Lung (tissue), 11 donors: ENCODE measurements at regions not wholly inside any gene's neighbourhood (a gene's known extent, or its start where the extent isn't known, plus 50 kb on each side); places are given as distances from the start of the nearest gene placed in this dataset.

Experiments used
- ATAC-seq: fragments of 200-7000 bp; cut with Tn5 transposase; one replicate; pipeline ENCODE4 v1.9.1; 2020; ENCODE audit warnings: moderate number of reproducible peaks; ENCODE audit not compliant: insufficient read depth, low FRiP score
- DNase-seq, 3 donors: peaks; one replicate each; pipeline ENCODE4 v3.0.0-alpha.2; 2013 to 2017
- H3K27ac ChIP-seq, 2 donors: one replicate each; pipeline ENCODE4 v1.5.1; 2013; ENCODE audit warnings: mild to moderate bottlenecking in 2 of 2, moderate library complexity in 2 of 2, control low read depth in 1 of 2, inconsistent platforms in 1 of 2, low read depth in 1 of 2, low read length in 1 of 2
- H3K27me3 ChIP-seq, 3 donors: one replicate each; pipeline ENCODE4 v1.5.1; 2013; ENCODE audit warnings: low read length in 2 of 3; ENCODE audit not compliant: control insufficient read depth in 3 of 3, insufficient read depth in 3 of 3
- H3K36me3 ChIP-seq, 4 donors: one replicate each; pipeline ENCODE4 v1.5.1; 2013; ENCODE audit warnings: low read length in 4 of 4, mild to moderate bottlenecking in 1 of 4, moderate library complexity in 1 of 4; ENCODE audit not compliant: control insufficient read depth in 4 of 4, insufficient read depth in 4 of 4
- H3K4me1 ChIP-seq, 5 donors: one replicate each; pipeline ENCODE4 v1.5.1; 2013; ENCODE audit warnings: low read length in 5 of 5, mild to moderate bottlenecking in 2 of 5, moderate library complexity in 1 of 5; ENCODE audit not compliant: control insufficient read depth in 5 of 5, insufficient read depth in 5 of 5
- H3K4me3 ChIP-seq: one replicate; pipeline ENCODE4 v1.5.1; 2013; ENCODE audit warnings: mild to moderate bottlenecking, control low read depth, moderate library complexity
- H3K9ac ChIP-seq, 2 donors: one replicate each; pipeline ENCODE4 v1.5.1; 2013; ENCODE audit warnings: low read length in 2 of 2, control low read depth in 1 of 2; ENCODE audit not compliant: insufficient read depth in 1 of 2
- H3K9me3 ChIP-seq, 4 donors: one replicate each; pipeline ENCODE4 v1.5.1; 2013; ENCODE audit warnings: low read length in 3 of 4, mild to moderate bottlenecking in 1 of 4, moderate library complexity in 1 of 4; ENCODE audit not compliant: control insufficient read depth in 4 of 4, insufficient read depth in 3 of 4
- WGBS, 2 donors: extraction: QIAGEN DNeasy Blood & Tissue Kit; methylation state at CpG; one replicate each; pipeline ENCODE4 v1.1.7; 2013; 5-methylcytosine and 5-hydroxymethylcytosine counted together
- TF ChIP-seq, protein P1 (sequence below): IDR thresholded peaks from 2 replicates; pipeline ENCODE4 v1.5.1; 2012; ENCODE audit warnings: mild to moderate bottlenecking; ENCODE audit errors: control extremely low read depth, extremely low read depth
- donor health status: control.
- donor health status: control.
- donor health status: Bipolar disorder and iron deficiency.
- donor health status: healthy.
- donor health status: DM: yes; HTN: yes; CAD: no.

DNA sequence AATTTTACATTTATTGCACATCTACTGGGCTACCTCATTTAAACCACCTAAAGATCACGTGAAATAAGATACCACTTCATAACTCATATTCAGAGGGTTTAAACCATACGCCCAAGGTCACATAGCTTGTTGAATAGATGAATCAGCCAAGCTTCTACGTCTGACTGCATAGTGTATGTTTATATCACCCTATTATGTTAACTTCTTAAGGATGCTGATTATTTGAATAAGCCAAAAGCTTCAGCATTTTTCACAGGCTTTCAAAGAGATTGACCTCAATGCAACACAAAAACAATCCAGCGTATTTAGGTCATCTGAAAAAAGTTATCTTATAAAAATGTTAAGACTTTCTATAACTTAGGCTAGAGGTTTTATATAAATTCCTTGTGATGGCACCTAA is 373.8 kb downstream of the TGFB2 start:
- TF ChIP-seq, protein P1, sequence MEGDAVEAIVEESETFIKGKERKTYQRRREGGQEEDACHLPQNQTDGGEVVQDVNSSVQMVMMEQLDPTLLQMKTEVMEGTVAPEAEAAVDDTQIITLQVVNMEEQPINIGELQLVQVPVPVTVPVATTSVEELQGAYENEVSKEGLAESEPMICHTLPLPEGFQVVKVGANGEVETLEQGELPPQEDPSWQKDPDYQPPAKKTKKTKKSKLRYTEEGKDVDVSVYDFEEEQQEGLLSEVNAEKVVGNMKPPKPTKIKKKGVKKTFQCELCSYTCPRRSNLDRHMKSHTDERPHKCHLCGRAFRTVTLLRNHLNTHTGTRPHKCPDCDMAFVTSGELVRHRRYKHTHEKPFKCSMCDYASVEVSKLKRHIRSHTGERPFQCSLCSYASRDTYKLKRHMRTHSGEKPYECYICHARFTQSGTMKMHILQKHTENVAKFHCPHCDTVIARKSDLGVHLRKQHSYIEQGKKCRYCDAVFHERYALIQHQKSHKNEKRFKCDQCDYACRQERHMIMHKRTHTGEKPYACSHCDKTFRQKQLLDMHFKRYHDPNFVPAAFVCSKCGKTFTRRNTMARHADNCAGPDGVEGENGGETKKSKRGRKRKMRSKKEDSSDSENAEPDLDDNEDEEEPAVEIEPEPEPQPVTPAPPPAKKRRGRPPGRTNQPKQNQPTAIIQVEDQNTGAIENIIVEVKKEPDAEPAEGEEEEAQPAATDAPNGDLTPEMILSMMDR = no peak
- WGBS, 2 donors = 83 to 86% methylated on average over 4 of the region's 4 CpGs
- H3K4me3 ChIP-seq = no peak overlapping the region

DNA sequence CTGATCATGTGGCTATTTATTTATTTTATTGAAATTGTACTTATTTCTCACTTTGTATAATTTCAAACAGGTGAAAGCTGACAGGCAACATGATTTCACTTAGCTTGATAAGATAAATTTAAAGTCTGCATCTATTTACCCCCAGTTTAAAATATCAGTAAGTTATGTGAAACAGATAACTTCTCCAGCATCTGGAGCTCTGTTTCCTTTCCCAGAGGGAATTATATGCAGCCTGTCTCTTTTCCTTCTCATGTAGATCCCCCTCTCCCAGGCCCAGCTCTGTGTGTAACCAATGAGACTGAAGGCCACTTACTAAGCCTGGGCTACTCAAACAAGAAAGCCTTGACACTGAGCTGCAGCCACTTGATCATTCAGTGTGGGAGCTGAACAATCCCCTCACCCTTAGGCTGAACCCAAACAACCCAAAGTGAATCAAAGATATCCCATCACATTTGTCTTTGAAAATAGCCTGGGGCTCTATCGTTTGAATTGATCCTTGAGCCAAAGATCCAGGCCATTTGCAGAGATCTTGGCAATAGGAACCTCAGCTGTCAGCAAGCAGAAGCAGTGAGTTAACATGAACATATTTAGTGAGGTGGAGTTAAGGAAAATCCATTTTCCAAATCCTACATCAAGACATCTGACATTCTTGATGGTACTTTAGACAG is 383.9 kb downstream of the TGFB2 start:
- Histone ChIP-seq H3K4me1 (peaks cover 0 to 3% (median 0%) of the 10 kb centered on the region in 5 donors), H3K9me3 (peaks cover 0 to 2% (median 0%) of the 10 kb centered on the region in 4 donors), H3K36me3 (no peaks in the 10 kb centered on the region), H3K27me3 (no peaks in the 10 kb centered on the region), H3K4me3 (no peak overlapping the region), H3K27ac (no peak overlapping the region), H3K9ac (no peak overlapping the region)
- TF ChIP-seq, protein P1 = no peak
- DNase-seq = no peak
- no peak for ATAC-seq
- 68 to 79% methylated on average over 1 of the region's 1 CpG for WGBS, 2 donors

More for the DNA sequence above, 373.8 kb downstream of the TGFB2 start:
- H3K27ac ChIP-seq = no peak overlapping the region
- H3K27me3 ChIP-seq = no peaks in the 10 kb centered on the region
- no peaks in the 10 kb centered on the region for H3K9me3 ChIP-seq
- ATAC-seq (no peak), DNase-seq (peak in 2 of 3 donors; percentile 38 to 57)
- no peaks in the 10 kb centered on the region for H3K36me3 ChIP-seq
- H3K4me1 ChIP-seq = peaks cover 0 to 18% (median 0%) of the 10 kb centered on the region in 5 donors
- H3K9ac ChIP-seq = no peak overlapping the region

DNA sequence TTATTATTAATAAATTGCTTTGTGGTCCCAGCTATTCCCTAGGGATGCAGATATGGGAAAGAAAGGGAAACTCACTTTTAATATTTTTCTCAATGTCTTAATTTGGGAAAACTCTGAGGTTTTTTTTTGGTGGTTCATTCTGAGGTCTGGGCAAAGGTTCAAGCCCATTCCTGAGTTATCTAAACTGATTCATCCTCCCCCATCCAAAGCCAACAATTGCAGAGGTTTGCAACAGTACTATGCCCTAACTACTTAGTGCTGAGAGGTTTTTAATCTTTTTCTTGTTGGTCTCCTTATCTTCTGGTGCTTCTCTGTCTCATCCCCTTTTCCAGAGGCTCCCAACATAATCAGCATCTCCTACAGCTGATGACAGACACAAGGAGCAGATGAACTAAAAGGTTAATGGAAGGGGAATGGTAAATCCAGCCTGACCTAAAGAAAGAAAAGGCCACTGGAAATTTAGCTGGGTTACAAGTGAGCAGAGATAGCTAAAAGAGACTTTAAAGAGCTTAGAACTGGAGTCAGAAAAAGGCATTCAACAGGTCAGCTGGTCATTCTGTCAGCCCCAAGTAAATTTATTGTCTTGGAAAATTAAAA is 390.4 kb downstream of the TGFB2 start:
- peak overlapping the region in 1 of 2 donors; percentile 1 for H3K27ac ChIP-seq
- TF ChIP-seq, protein P1 = no peak
- no peaks in the 10 kb centered on the region for H3K36me3 ChIP-seq
- H3K4me1 ChIP-seq = peaks cover 0 to 17% (median 12%) of the 10 kb centered on the region in 5 donors
- no peaks in the 10 kb centered on the region for H3K27me3 ChIP-seq
- H3K9ac ChIP-seq = no peak overlapping the region
- ATAC-seq (peak; percentile 36), DNase-seq (peak; percentile 21 to 80 (median 73))
- H3K9me3 ChIP-seq = peaks cover 0 to 2% (median 0%) of the 10 kb centered on the region in 4 donors
- no peak overlapping the region for H3K4me3 ChIP-seq
